Suppressor macrophage (primary cell): ENCODE measurements at regions not wholly inside any gene's neighbourhood (a gene's known extent, or its start where the extent isn't known, plus 50 kb on each side); places are given as distances from the start of the nearest gene placed in this dataset.
A peak's percentile ranks its signal among the peaks of the same experiment; 100 is the strongest.

Experiments
- DNase-seq, 4 experiments: peaks; one replicate each; pipeline ENCODE4 v3.0.0-alpha.2; 2020 to 2022

GRCh38 chr10:44435196-44435595 lies 50.3 kb upstream of the CXCL12 start:
- DNase-seq, result peak in 1 of 4 experiments; percentile 46

DNA sequence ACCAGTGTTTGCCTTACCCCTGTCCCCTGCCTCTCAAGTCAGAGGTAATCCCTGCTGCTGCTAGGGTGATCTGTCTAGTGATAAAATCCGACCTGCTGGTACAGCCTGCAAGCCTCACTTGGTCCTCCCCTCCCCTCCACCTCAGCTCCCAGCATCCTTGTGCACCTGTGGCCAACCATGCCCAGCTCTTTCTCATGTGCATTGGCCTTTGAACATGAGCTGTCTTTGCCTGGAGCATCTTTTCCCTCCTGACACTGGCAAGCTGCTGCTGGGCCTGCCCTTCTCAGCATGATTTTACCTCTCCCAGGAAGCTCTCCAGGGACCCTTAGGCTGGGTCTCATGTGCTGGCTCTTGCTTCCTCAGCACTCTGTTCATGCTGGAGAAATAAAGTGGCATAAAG lies 51.3 kb upstream of the CXCL12 start:
- no peak for DNase-seq

- DNase-seq, result peak in 2 of 4 experiments; percentile 12 to 91
Measured at GRCh38 chr10:44437840-44438511, 53.1 kb upstream of the CXCL12 start.

GRCh38 chr10:44439239-44439957 lies 54.5 kb upstream of the CXCL12 start:
- peak in 3 of 4 experiments; percentile 8 to 43 (median 24) for DNase-seq

DNA sequence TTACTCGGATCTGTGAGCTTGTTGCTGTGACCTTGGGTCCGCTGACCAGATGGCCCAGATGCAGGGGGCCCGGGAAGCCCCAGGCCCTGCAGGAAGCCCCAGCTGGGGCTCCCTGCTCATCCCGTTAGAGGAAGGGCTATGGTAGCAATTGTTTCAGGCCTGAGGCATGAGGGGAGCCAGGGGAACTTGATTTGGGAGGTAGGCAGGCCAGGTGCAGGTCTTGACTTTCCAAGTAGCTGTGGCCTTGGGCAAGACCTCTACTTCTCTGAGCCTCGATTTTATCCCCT lies 55.0 kb upstream of the CXCL12 start:
- no peak for DNase-seq

DNA sequence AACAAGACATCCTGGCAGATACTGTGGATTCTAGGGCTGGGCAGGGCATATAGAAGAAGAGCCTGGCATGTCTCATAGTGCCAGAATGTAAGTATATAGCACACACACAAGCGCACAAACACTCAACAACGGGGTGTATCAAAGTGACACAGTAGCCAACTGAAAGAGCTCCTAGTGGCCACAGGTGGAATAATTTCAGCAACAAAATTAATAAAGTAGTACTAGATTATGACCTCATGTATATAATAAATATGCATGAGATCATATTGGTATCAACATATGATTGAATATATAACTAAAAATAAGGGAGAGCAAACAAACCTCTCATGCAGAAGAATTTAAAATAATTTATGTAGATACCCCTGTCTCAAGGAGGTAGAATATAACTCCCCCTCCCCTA lies 72.4 kb upstream of the CXCL12 start:
- no peak for DNase-seq

DNA sequence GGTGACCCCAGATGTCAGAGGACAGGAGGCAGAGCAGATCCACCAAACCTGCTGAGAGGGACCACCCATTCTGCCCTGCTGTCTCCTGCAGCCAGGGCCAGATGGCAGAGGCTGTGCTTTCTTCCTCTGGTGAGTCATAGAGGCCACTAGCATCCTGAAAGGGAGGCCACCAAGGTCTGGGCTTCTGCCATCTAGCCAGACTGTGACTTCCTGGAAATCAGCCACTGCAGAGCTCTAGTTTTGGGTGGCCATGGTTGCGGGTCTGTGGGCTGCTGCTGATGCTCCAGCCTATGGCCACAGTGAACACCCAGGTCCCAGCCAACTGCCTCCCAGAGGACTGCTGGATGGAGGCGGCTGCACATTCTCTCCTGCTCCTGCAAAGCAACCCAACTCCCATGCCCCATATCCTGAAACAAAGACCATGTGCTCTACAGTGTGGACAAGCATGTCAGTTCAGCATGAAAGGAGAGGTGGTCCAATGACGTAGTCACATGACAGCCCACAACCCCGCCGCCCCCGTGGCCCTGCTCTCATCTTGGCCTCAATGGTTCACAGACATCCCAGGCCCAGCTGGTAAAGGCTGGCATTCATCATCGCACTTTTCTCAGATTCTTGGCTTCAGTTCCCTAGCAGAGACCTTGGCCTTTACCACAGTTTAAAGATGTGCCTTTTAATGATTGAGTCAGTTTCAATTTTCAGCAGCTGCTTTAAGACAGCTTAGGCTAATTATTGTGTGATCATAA lies 73.9 kb upstream of the CXCL12 start:
- peak in 2 of 4 experiments; percentile 14 to 42 for DNase-seq

- DNase-seq, result no peak
Measured at GRCh38 chr10:44459671-44460070, 74.8 kb upstream of the CXCL12 start.

- DNase-seq, result no peak
Measured at GRCh38 chr10:44460416-44460815, 75.5 kb upstream of the CXCL12 start.

- DNase-seq, result no peak
Measured at GRCh38 chr10:44462338-44462914, 77.5 kb upstream of the CXCL12 start.

DNA sequence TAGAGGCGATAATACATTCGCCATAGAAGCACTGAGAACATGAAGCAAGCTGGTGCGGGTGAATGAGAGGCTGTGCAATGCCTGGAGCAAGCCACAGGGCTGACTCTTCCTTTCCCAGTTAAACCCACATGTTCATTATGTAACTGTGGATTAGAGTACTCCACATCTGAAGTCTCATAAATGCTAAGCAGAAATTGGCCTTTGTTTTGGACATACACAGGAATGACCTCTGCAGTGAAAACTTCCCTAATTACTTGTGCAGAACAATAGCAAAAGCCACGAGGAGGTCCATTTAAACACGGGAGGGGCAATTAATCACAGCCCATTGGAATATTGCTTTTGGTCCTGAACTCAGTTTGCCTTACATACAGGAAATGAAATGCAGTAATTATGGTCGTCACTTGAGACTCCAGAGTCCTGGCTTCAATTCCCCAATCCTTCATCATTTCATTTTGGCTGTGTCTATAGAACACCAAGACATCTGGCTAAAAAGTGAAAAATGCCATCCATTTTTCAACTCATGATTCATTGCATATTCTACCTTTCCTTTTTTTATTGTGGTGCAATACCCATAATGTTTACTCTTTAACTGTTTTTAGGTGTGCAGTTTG lies 78.7 kb upstream of the CXCL12 start:
- DNase-seq, result peak in 1 of 4 experiments; percentile 47

DNA sequence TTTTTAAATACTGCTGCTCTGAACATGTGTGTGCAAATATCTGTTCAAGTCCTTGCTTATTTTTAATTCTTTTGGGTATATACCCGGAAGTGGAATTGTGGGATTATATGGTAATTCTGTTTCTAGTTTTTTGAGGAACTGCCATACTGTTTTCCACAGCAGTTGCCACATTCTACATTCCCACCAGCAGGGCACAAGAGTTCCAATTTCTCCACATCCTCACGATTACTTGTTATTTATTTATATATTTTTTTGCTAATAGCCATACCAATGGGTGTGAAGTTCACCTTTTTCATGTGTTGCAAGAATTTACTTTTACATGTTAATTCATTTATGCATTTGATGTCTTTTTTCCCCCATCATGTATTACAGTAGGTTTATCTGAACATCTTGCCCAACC lies 79.6 kb upstream of the CXCL12 start:
- DNase-seq, result no peak

GRCh38 chr10:44465401-44466115 lies 80.7 kb upstream of the CXCL12 start:
- DNase-seq, result peak in 3 of 4 experiments; percentile 12 to 51 (median 23)

DNA sequence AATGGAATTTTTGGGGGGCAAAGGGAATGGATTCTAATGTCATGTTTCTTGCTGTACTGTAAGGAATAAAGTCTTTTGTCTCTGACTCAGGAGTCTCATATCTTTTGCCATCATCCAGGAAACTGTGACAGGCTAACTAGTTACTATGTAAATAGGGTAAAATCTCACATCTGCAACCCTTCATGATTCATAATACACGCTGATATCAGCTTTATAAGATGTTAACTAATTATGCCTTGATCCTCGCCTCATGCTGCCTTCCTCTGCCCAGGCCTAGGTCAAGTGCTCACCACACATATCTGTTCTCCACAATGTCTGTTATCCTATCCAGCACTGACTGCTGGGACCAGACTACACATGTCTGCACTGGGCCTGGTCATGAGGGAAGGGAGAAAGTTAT lies 81.3 kb upstream of the CXCL12 start:
- DNase-seq, result no peak

DNA sequence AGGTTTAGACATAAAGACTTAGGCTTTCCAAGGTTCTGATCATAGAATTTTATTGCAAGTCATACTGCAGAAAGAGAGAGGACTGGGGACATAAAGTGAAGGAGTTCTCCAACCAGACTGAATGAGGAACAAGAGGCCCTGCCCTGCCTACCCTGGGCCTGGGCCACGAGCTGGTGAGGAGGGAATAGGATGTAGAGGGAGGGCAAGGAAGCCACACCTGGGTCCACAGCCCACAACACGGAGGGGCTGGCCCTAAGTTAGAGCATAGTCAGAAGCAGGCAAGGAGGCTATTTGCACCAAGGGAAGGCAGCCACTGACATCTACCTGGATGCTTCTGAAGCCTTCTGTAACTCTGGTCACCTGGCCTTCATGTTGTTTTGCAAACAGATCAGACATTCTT lies 82.2 kb upstream of the CXCL12 start:
- no peak for DNase-seq

- DNase-seq, result no peak
Measured at GRCh38 chr10:44467900-44468299, 83.0 kb upstream of the CXCL12 start.

- DNase-seq, result no peak
Measured at GRCh38 chr10:44468525-44468924, 83.6 kb upstream of the CXCL12 start.

DNA sequence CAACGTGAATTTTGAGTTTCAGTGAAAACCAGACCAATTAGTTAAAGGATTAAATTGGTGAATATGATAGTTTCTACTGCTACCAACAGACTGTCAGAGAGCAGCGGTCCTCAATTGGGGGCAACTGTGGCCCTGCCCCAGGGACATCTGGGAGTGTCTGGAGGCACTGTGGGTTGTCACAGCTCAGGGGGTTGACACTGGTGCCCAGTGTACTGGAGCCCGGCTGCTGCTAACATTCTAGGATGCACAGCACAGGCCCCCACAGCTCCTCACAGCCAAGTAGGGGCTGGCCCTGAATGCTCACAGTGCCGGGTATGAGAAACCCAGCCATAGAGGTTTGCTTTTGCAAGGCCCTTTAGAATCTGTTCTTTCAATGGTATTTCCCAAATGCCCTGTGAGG lies 84.1 kb upstream of the CXCL12 start:
- no peak for DNase-seq

DNA sequence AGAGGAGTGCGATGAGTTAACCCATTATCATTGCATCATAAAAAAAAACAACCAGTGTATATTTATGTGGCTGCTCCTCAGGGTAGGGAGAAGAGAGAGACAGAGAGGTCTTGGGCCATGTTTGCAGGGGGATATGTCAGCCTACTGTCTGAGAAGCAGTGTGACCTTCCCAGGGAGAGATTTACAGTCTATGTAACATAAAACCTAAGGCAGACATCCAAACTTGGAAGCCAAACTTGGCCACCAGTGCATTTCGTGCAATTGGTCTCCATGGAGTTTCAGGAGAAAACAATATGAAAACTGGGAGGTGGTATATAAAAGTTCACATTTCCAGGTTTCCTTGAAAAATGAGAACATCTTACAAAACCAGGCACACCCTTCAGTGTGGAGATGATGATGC lies 85.9 kb upstream of the CXCL12 start:
- DNase-seq, result no peak

DNA sequence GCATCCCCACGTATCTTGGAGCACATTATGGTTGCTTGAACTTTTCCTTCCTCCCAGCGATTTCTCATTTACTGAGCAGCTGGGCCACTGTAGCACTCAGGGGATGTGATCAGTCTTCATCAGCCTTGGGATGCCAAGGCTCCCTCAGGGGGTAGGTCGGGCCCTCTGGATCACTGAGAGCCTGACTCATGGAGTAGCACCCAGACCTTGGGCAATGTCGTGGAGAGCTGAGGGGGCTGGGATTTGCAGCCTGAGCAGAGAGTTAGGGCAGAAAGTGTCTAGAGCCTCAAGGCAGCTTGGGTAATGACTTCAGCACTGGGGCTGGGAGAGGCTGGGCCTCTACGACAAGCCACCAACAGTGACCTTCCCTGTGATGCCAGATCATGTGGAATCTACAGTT lies 86.5 kb upstream of the CXCL12 start:
- no peak for DNase-seq

DNA sequence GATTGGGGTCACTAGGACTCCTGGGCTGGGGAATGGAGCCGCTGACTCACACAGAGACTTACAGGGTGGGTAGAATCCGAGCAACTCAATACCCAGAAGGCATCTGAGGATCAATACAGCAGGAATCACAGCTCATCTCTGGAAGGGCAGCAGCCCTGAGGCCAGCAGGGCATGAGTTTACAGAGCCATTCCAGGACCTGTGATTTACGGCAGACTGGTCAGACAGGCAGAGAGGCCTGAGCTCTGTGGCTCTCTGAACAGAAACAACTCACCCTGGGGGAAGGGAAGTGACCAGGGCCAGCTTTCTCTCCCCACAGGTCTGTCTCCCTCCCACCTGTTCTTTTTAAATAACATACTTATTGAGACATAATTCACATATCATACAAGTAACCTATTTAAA lies 88.2 kb upstream of the CXCL12 start:
- no peak for DNase-seq

GRCh38 chr10:44476409-44477045 lies 91.6 kb upstream of the CXCL12 start:
- no peak for DNase-seq
